H1 (cell line): ENCODE measurements at regions not wholly inside any gene's neighbourhood (a gene's known extent, or its start where the extent isn't known, plus 50 kb on each side); places are given as distances from the start of the nearest gene placed in this dataset.

Experiments used
- CTCF ChIA-PET: fragments of 300-600 bp; sonication (Branson Sonifier 250); formaldehyde crosslinking; loops from one replicate; lab custom pipeline; 2021; ENCODE audit not compliant: partially characterized antibody; lab: Charles Lee
- POLR2A ChIA-PET: fragments of 300-600 bp; sonication (Branson Sonifier 250); formaldehyde crosslinking; loops from one replicate; lab custom pipeline; 2021; ENCODE audit warnings: inconsistent platforms; ENCODE audit not compliant: partially characterized antibody; lab: Charles Lee
- DNase-seq, 2 experiments: peaks; one replicate each; pipeline versions ENCODE4 v3.0.0 to v3.0.0-alpha.2; 2010 to 2022; ENCODE audit warnings: low spot score in 2 of 2, low read depth in 1 of 2, mixed read lengths in 1 of 2
- FAIRE-seq: peaks from 2 replicates; lab custom pipeline; 2011; peaks lifted over from hg19 to GRCh38; lab: Jason Lieb, UNC
- H2AFZ ChIP-seq: 2 replicates; pipeline ENCODE4 v1.8.1; 2012; ENCODE audit warnings: low read length, inconsistent platforms
- H2AK5ac ChIP-seq: 2 replicates; pipeline ENCODE4 v1.6.1; 2013; ENCODE audit warnings: low read depth, low read length
- H2BK120ac ChIP-seq: replicated peaks from 2 replicates; pipeline ENCODE3; 2013; ENCODE audit warnings: low read depth, low read length, inconsistent platforms
- H2BK12ac ChIP-seq: 2 replicates; pipeline ENCODE4 v1.6.1; 2013; ENCODE audit warnings: low read depth, low read length
- H2BK15ac ChIP-seq: 2 replicates; pipeline ENCODE4 v1.6.1; 2013; ENCODE audit warnings: low read length
- H2BK20ac ChIP-seq: 2 replicates; pipeline ENCODE4 v1.6.1; 2013; ENCODE audit warnings: low read length
- H2BK5ac ChIP-seq: 2 replicates; pipeline ENCODE4 v1.6.1; 2013; ENCODE audit warnings: low read depth, low read length
- H3K14ac ChIP-seq: 2 replicates; pipeline ENCODE4 v1.6.1; 2013; ENCODE audit warnings: inconsistent platforms; ENCODE audit not compliant: insufficient read length
- H3K18ac ChIP-seq: 2 replicates; pipeline ENCODE4 v1.6.1; 2013; ENCODE audit warnings: low read length; ENCODE audit errors: extremely low read depth
- H3K23ac ChIP-seq: 2 replicates; pipeline ENCODE4 v1.6.1; 2013; ENCODE audit warnings: inconsistent platforms; ENCODE audit not compliant: insufficient read length
- H3K23me2 ChIP-seq: 2 replicates; pipeline ENCODE4 v1.6.1; 2013; ENCODE audit warnings: low read depth, low read length
- H3K27ac ChIP-seq: 2 replicates; pipeline ENCODE4 v1.6.1; 2011; ENCODE audit warnings: low read depth, low read length, inconsistent platforms
- H3K27me3 ChIP-seq, 4 experiments: replicated peaks in 1 of 4; 1 replicate in 1 of 4; 2 replicates in 3 of 4; pipeline versions ENCODE4 v1.6.1 to v1.8.1; 2011 to 2013; ENCODE audit warnings: low read length in 3 of 4, mild to moderate bottlenecking in 3 of 4, inconsistent platforms in 2 of 4, mixed read lengths in 2 of 4, moderate library complexity in 1 of 4; ENCODE audit not compliant: control insufficient read depth in 3 of 4, insufficient read depth in 3 of 4; ENCODE audit errors: extremely low read depth in 1 of 4
- H3K36me3 ChIP-seq, 4 experiments: 2 replicates each; pipeline versions ENCODE4 v1.6.1 to v1.8.1; 2011 to 2013; ENCODE audit warnings: mild to moderate bottlenecking in 4 of 4, low read length in 3 of 4, moderate library complexity in 2 of 4, control low read depth in 1 of 4, inconsistent platforms in 1 of 4; ENCODE audit not compliant: insufficient read depth in 4 of 4, control insufficient read depth in 2 of 4
- H3K4ac ChIP-seq: replicated peaks from 2 replicates; pipeline ENCODE3; 2013; ENCODE audit warnings: low read length, low read depth, mixed read lengths, inconsistent platforms; ENCODE audit not compliant: insufficient read length
- H3K4me1 ChIP-seq, 4 experiments: replicated peaks in 1 of 4; 1 replicate in 1 of 4; 2 replicates in 3 of 4; pipeline versions ENCODE4 v1.6.1 to v1.8.1; 2011 to 2013; ENCODE audit warnings: low read length in 3 of 4, inconsistent platforms in 2 of 4, mixed read lengths in 1 of 4; ENCODE audit not compliant: insufficient read depth in 4 of 4, control insufficient read depth in 3 of 4
- H3K4me2 ChIP-seq, 2 experiments: 2 replicates each; pipeline versions ENCODE4 v1.6.1 to v1.8.1; 2011 to 2013; ENCODE audit warnings: low read depth in 2 of 2, low read length in 2 of 2, control low read depth in 1 of 2, inconsistent platforms in 1 of 2, mild to moderate bottlenecking in 1 of 2; ENCODE audit not compliant: insufficient read depth in 1 of 2
- H3K4me3 ChIP-seq, 4 experiments: fragments of 200-600, 300-600 bp in 1 of 4; sonication (generic), shearing (Covaris generic), sonication (Bioruptor Twin) in 1 of 4; 2 replicates each; pipeline versions ENCODE4 v1.5.1 to v1.8.1; 2011 to 2016; ENCODE audit warnings: low read length in 4 of 4, low read depth in 3 of 4, control low read depth in 2 of 4, inconsistent platforms in 2 of 4, mild to moderate bottlenecking in 2 of 4, mixed read lengths in 1 of 4, moderate library complexity in 1 of 4; ENCODE audit not compliant: insufficient read depth in 2 of 4; ENCODE audit errors: extremely low read depth in 1 of 4
- H3K56ac ChIP-seq: replicated peaks from 2 replicates; pipeline ENCODE3; 2013; ENCODE audit warnings: low read depth, mild to moderate bottlenecking, mixed read lengths, low read length, inconsistent platforms; ENCODE audit not compliant: insufficient read length
- H3K79me1 ChIP-seq: 2 replicates; pipeline ENCODE4 v1.6.1; 2013; ENCODE audit warnings: low read depth, low read length, control low read depth
- H3K79me2 ChIP-seq, 2 experiments: 2 replicates each; pipeline versions ENCODE4 v1.6.1 to v1.8.1; 2012 to 2013; ENCODE audit warnings: low read length in 2 of 2, mild to moderate bottlenecking in 2 of 2, inconsistent platforms in 1 of 2; ENCODE audit not compliant: insufficient read depth in 2 of 2, control insufficient read depth in 1 of 2
- H3K9ac ChIP-seq, 4 experiments: replicated peaks in 1 of 4; 1 replicate in 1 of 4; 2 replicates in 3 of 4; pipeline versions ENCODE4 v1.6.1 to v1.8.1; 2011 to 2013; ENCODE audit warnings: low read depth in 3 of 4, low read length in 3 of 4, control low read depth in 2 of 4, mild to moderate bottlenecking in 2 of 4, moderate library complexity in 2 of 4, inconsistent platforms in 1 of 4; ENCODE audit errors: extremely low read depth in 1 of 4
- H3K9me3 ChIP-seq, 2 experiments: 2 replicates each; pipeline versions ENCODE4 v1.6.1 to v1.8.1; 2012 to 2013; ENCODE audit warnings: mild to moderate bottlenecking in 2 of 2, moderate library complexity in 2 of 2, control low read depth in 1 of 2, inconsistent platforms in 1 of 2, low read depth in 1 of 2, low read length in 1 of 2, mixed read lengths in 1 of 2; ENCODE audit not compliant: insufficient read depth in 2 of 2
- H4K20me1 ChIP-seq, 2 experiments: replicated peaks in 1 of 2; 2 replicates each; pipeline versions ENCODE3 to v1.8.1; 2011 to 2013; ENCODE audit warnings: inconsistent platforms in 2 of 2, low read length in 2 of 2, mild to moderate bottlenecking in 1 of 2; ENCODE audit not compliant: insufficient read depth in 2 of 2, control insufficient read depth in 1 of 2
- H4K5ac ChIP-seq: 2 replicates; pipeline ENCODE4 v1.6.1; 2013; ENCODE audit warnings: low read length, low read depth, mixed read lengths, inconsistent platforms; ENCODE audit not compliant: insufficient read length
- H4K8ac ChIP-seq: 2 replicates; pipeline ENCODE4 v1.8.0; 2013; ENCODE audit warnings: mild to moderate bottlenecking, moderate library complexity, low read length, inconsistent platforms; ENCODE audit not compliant: insufficient read depth; ENCODE audit errors: extremely low read depth
- H4K91ac ChIP-seq: replicated peaks from 2 replicates; pipeline ENCODE3; 2013; ENCODE audit warnings: low read length, mixed read lengths, inconsistent platforms; ENCODE audit not compliant: insufficient read length
- BRCA1 ChIP-seq: IDR thresholded peaks from 2 replicates; pipeline ENCODE4 v1.6.1; 2012; ENCODE audit warnings: low read depth, low read length, improper control_type of control experiment
- FOSL1 ChIP-seq: IDR thresholded peaks from 2 replicates; pipeline ENCODE4 v1.6.1; 2011; ENCODE audit warnings: mild to moderate bottlenecking, low read depth, low read length, moderate library complexity; ENCODE audit not compliant: insufficient read depth
- HDAC2 ChIP-seq, 2 experiments: fragments of 300-600 bp in 1 of 2; sonication (generic) in 1 of 2; IDR thresholded peaks; 2 replicates each; pipeline ENCODE4 v1.6.1; 2011 to 2012; ENCODE audit warnings: low read depth in 2 of 2, low read length in 2 of 2, mild to moderate bottlenecking in 2 of 2, moderate library complexity in 2 of 2, borderline replicate concordance in 1 of 2, inconsistent platforms in 1 of 2
- POLR2AphosphoS5 ChIP-seq: IDR thresholded peaks from 2 replicates; pipeline ENCODE4 v1.6.1; 2011; ENCODE audit warnings: low read depth, low read length
- POU5F1 ChIP-seq: IDR thresholded peaks from 2 replicates; pipeline ENCODE4 v1.6.1; 2011; ENCODE audit warnings: low read depth, mild to moderate bottlenecking, low read length, moderate library complexity
- RFX5 ChIP-seq: IDR thresholded peaks from 2 replicates; pipeline ENCODE4 v1.6.1; 2011; ENCODE audit warnings: low read depth, low read length, improper control_type of control experiment, borderline replicate concordance
- SP2 ChIP-seq: IDR thresholded peaks from 2 replicates; pipeline ENCODE4 v1.6.1; 2012; ENCODE audit warnings: mild to moderate bottlenecking, low read length, inconsistent platforms
- SP4 ChIP-seq: IDR thresholded peaks from 2 replicates; pipeline ENCODE4 v1.6.1; 2012; ENCODE audit warnings: low read length, inconsistent platforms
- TAF1 ChIP-seq: IDR thresholded peaks from 2 replicates; pipeline ENCODE4 v1.6.1; 2011; ENCODE audit warnings: mild to moderate bottlenecking, low read depth, low read length
- TAF7 ChIP-seq: optimal IDR thresholded peaks from 2 replicates; pipeline ENCODE3; 2011; ENCODE audit warnings: low read depth, mild to moderate bottlenecking, inconsistent platforms, low read length, moderate library complexity, borderline replicate concordance
- TBP ChIP-seq: IDR thresholded peaks from 2 replicates; pipeline ENCODE4 v1.6.1; 2011; ENCODE audit warnings: low read depth, low read length, improper control_type of control experiment
- ZNF274 ChIP-seq: IDR thresholded peaks from 2 replicates; pipeline ENCODE4 v1.7.0; 2012; ENCODE audit warnings: low read length, borderline replicate concordance; ENCODE audit errors: extremely low read depth
- WGBS, 2 experiments: shearing (Covaris generic) in 1 of 2; methylation state at CpG; one replicate each; pipeline versions ENCODE4 v1.1.6 to v1.1.7; 2013 to 2015; ENCODE audit warnings: low lambda C conversion rate in 2 of 2, mixed read lengths in 2 of 2, inconsistent platforms in 1 of 2, low coverage in 1 of 2, missing lambda C conversion rate in 1 of 2; ENCODE audit not compliant: insufficient replicate concordance in 2 of 2, insufficient coverage in 1 of 2, insufficient read length in 1 of 2; ENCODE audit errors: extremely low coverage in 1 of 2, missing lambda C conversion rate in 1 of 2; 5-methylcytosine and 5-hydroxymethylcytosine counted together

DNA sequence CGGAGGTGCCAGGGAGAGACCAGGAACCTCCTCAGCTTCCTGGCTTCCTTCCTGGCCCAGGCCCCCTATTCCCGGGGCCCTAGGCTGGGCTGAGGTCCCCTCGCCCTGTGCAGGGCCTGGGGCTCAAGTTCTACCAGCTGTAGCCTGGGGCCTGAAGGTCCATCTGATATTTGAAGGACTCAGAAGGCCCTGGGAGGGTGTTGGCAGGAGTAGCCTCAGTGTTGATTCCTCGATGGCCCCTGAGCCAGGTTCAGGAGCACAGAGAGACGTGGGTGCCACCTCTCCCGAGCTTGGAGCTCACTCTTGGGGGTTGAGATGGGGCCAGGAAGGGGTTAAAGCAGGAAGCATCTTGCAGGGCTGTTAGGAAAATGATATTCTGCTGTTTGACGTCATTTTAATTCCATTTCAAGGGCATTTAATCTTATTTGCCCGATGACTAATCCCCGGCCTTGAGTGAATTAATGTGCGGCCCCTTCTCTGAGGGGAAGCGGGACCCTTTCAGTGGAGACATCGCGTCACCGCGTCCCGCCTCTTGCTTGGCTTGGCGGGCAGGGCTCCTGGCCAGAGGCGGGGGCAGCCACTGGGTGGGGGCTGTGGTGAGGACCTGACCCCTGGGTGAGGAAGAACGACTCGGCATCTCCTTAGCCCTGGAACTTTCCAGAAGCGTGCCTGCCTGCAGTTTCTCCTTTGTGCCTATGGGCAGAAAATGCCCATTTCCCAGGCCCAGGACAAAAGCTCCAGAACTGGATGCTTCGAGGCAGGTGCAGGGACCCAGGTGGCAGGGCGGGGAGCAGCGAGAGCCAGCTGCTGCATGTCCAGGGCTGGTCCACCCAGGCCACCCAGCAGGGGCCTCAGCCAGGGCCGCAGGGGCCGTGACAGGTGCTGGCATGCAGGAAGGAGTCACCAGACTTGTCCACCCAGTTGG is 158.3 kb downstream of the KIF26A start:
- H2BK12ac ChIP-seq: no peak overlapping the region
- no peak overlapping the region for H4K5ac ChIP-seq
- H3K14ac ChIP-seq: no peak overlapping the region
- WGBS, 2 experiments: 92% methylated on average over 20 of the region's 26 CpGs; no CpG with 5 or more reads in 1 of the 2 experiments
- no peak overlapping the region for H3K56ac ChIP-seq
- H3K18ac ChIP-seq: no peak overlapping the region
- no peak overlapping the region for H2BK15ac ChIP-seq
- DNase-seq (no peak), FAIRE-seq (no peak)
- H2BK5ac ChIP-seq: no peak overlapping the region
- no peak overlapping the region for H3K4me3 ChIP-seq
- H3K9ac ChIP-seq: no peak overlapping the region
- CTCF ChIA-PET: interaction anchor here (1.1 to 1.8 kb wide), 4 partner anchors 44 to 268 kb away, joined by 3 to 5 read pairs (median 4); no protein-coding TSS in a partner anchor
- H3K23ac ChIP-seq: no peak overlapping the region
- no peaks in the 10 kb centered on the region for H3K79me1 ChIP-seq
- H3K27me3 ChIP-seq: no peaks in the 10 kb centered on the region; a peak in 1 of 7 replicates
- H4K8ac ChIP-seq: no peak overlapping the region; the same call in 1 of the 2 replicates
- no peak overlapping the region for H3K27ac ChIP-seq
- peaks cover 9% of the 10 kb centered on the region; the same call in 1 of the 2 replicates for H3K23me2 ChIP-seq
- peaks cover 0 to 20% (median 14%) of the 10 kb centered on the region in 4 experiments; a peak in 6 of 7 replicates for H3K4me1 ChIP-seq
- H2AK5ac ChIP-seq: no peak overlapping the region
- no peaks in the 10 kb centered on the region for H3K9me3 ChIP-seq
- H2BK120ac ChIP-seq: no peak overlapping the region
- H3K36me3 ChIP-seq: no peaks in the 10 kb centered on the region
- peaks cover 0 to 2% of the 10 kb centered on the region in 2 experiments for H4K20me1 ChIP-seq
- peak overlapping the region; percentile 25 for H4K91ac ChIP-seq
- POLR2A ChIA-PET: no interaction called here
- no peaks in the 10 kb centered on the region for H3K79me2 ChIP-seq
- H2AFZ ChIP-seq: no peak overlapping the region
- peak overlapping the region; percentile 59 for H3K4ac ChIP-seq
- no peak overlapping the region for H3K4me2 ChIP-seq
- H2BK20ac ChIP-seq: no peak overlapping the region; the same call in 1 of the 2 replicates
- TF ChIP-seq POU5F1: no peak
- no peak for TF ChIP-seq BRCA1
- TF ChIP-seq POLR2AphosphoS5: no peak
- TF ChIP-seq RFX5: no peak
- TF ChIP-seq ZNF274: no peak
- TF ChIP-seq HDAC2 (IDR thresholded peaks at IDR 0.05; ENCODE audit: borderline replicate concordance in 1 of 2, low read depth in 2 of 2, low read length in 2 of 2): no peak
- no peak for TF ChIP-seq FOSL1
- TF ChIP-seq TBP: no peak
- no peak for TF ChIP-seq TAF1
- no peak for TF ChIP-seq SP2
- TF ChIP-seq SP4: no peak
- TF ChIP-seq TAF7: no peak
